ENCODE measurements at regions not wholly inside any gene's neighbourhood (a gene's known extent, or its start where the extent isn't known, plus 50 kb on each side); places are given as distances from the start of the nearest gene placed in this dataset.

GRCh38 chr5:145511351-145511750 is 323.8 kb downstream of the PRELID2 start:
- TF ChIP-seq CTCF (IDR thresholded peaks at IDR 0.05) (no peak), POLR2AphosphoS5 (IDR thresholded peaks at IDR 0.05) (no peak), POLR2A (IDR thresholded peaks at IDR 0.05) (no peak)

Data from stomach (tissue), 4 donors.